ENCODE measurements at regions not wholly inside any gene's neighbourhood (a gene's known extent, or its start where the extent isn't known, plus 50 kb on each side); places are given as distances from the start of the nearest gene placed in this dataset.

DNA sequence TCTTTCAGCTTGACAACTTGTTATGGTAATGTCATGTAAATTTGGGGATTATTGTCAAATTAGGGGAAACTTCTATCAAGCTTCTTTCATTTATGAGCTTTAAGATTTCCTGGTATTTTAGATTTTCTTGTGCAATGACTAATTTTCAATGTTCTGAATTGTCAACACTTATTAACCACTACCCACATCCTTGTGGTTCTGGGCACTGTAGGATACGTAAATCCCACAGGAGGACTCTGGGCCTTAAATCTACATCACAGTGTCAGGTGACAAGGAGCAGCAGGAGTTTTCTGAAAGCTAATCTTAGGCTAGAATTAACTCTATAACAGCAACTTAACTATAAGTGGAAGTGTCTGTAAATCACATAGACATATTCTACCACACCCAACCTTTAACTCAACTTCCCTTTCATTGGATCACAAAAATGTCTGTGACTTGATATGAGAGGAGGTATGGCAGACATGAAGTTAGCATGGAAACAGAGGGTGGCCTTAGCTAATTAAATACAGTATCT lies 397.7 kb downstream of the HLX start:
- SMC1A ChIA-PET (ENCODE audit: uncharacterized antibody, unreplicated experiment): interaction anchor here (1.3 to 2.1 kb wide), 2 partner anchors 8 to 13 kb away, joined by 3 to 6 read pairs; no protein-coding TSS in a partner anchor
- H3K27me3 ChIP-seq (replicated peaks in 1 of 2; ENCODE audit: control insufficient read depth in 2 of 2, insufficient read depth in 2 of 2, low read length in 1 of 2): no peaks in the 10 kb centered on the region
- in situ Hi-C loops (cut with MboI) (no loop called here), intact Hi-C loops (cut with micrococcal nuclease; ENCODE audit: unreplicated experiment) (no loop called here)
- H4K20me1 ChIP-seq (ENCODE audit: control insufficient read depth, insufficient read depth): no peaks in the 10 kb centered on the region
- RAD21 ChIA-PET (ENCODE audit: unreplicated experiment): interaction anchor here (1.1 kb wide), 1 partner anchor 13 kb away, joined by 3 read pairs; no protein-coding TSS in a partner anchor
- BruUV-seq (replicated peaks): no TSS peak
- ATAC-seq (no peak), FAIRE-seq (no peak), DNase-seq (ENCODE audit: low read depth, low spot score) (no peak)
- no peak overlapping the region for H2AFZ ChIP-seq (ENCODE audit: control insufficient read depth, low read depth, low read length)
- no peak overlapping the region for H3K4me3 ChIP-seq
- H3K79me2 ChIP-seq (ENCODE audit: control insufficient read depth, insufficient read depth, low read length): no peaks in the 10 kb centered on the region
- 8% methylated on average over 1 of the region's 1 CpG for WGBS (ENCODE audit: insufficient coverage, insufficient replicate concordance, low lambda C conversion rate, missing lambda C conversion rate)
- TF ChIP-seq, protein P1, sequence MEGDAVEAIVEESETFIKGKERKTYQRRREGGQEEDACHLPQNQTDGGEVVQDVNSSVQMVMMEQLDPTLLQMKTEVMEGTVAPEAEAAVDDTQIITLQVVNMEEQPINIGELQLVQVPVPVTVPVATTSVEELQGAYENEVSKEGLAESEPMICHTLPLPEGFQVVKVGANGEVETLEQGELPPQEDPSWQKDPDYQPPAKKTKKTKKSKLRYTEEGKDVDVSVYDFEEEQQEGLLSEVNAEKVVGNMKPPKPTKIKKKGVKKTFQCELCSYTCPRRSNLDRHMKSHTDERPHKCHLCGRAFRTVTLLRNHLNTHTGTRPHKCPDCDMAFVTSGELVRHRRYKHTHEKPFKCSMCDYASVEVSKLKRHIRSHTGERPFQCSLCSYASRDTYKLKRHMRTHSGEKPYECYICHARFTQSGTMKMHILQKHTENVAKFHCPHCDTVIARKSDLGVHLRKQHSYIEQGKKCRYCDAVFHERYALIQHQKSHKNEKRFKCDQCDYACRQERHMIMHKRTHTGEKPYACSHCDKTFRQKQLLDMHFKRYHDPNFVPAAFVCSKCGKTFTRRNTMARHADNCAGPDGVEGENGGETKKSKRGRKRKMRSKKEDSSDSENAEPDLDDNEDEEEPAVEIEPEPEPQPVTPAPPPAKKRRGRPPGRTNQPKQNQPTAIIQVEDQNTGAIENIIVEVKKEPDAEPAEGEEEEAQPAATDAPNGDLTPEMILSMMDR (IDR thresholded peaks at IDR 0.05 in 2 of 3, conservative IDR thresholded peaks at IDR 0.05 in 1 of 3; ENCODE audit: control insufficient read depth in 2 of 3, extremely low read depth in 1 of 3, insufficient read depth in 1 of 3, low read depth in 3 of 3, low read length in 3 of 3): no peak
- TF ChIP-seq ATF7 (IDR thresholded peaks at IDR 0.05; ENCODE audit: low read depth) (no peak), EP300 (IDR thresholded peaks at IDR 0.05; ENCODE audit: borderline replicate concordance in 1 of 2, control insufficient read depth in 1 of 2, low read depth in 2 of 2, low read length in 2 of 2) (no peak), NFYA (IDR thresholded peaks at IDR 0.05; ENCODE audit: borderline replicate concordance, low read depth, low read length) (no peak), EZH2 (IDR thresholded peaks at IDR 0.05; ENCODE audit: borderline replicate concordance, control insufficient read depth, low read depth, low read length) (no peak), STAT1 (conservative IDR thresholded peaks at IDR 0.05) (no peak), ZNF24 (IDR thresholded peaks at IDR 0.05) (no peak), JUNB (IDR thresholded peaks at IDR 0.05) (no peak), SRF (IDR thresholded peaks at IDR 0.05; ENCODE audit: low read depth in 2 of 2, low read length in 2 of 2) (no peak), KAT2A (conservative IDR thresholded peaks at IDR 0.05; ENCODE audit: control insufficient read depth, low read depth, low read length) (no peak), EGR1 (IDR thresholded peaks at IDR 0.05; ENCODE audit: borderline replicate concordance in 1 of 2, low read depth in 2 of 2, low read length in 2 of 2) (no peak)
- TF ChIP-seq, protein P2, sequence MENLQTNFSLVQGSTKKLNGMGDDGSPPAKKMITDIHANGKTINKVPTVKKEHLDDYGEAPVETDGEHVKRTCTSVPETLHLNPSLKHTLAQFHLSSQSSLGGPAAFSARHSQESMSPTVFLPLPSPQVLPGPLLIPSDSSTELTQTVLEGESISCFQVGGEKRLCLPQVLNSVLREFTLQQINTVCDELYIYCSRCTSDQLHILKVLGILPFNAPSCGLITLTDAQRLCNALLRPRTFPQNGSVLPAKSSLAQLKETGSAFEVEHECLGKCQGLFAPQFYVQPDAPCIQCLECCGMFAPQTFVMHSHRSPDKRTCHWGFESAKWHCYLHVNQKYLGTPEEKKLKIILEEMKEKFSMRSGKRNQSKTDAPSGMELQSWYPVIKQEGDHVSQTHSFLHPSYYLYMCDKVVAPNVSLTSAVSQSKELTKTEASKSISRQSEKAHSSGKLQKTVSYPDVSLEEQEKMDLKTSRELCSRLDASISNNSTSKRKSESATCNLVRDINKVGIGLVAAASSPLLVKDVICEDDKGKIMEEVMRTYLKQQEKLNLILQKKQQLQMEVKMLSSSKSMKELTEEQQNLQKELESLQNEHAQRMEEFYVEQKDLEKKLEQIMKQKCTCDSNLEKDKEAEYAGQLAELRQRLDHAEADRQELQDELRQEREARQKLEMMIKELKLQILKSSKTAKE (IDR thresholded peaks at IDR 0.05; ENCODE audit: low read depth, poor library complexity, severe bottlenecking): no peak
- TF ChIP-seq, protein P3, sequence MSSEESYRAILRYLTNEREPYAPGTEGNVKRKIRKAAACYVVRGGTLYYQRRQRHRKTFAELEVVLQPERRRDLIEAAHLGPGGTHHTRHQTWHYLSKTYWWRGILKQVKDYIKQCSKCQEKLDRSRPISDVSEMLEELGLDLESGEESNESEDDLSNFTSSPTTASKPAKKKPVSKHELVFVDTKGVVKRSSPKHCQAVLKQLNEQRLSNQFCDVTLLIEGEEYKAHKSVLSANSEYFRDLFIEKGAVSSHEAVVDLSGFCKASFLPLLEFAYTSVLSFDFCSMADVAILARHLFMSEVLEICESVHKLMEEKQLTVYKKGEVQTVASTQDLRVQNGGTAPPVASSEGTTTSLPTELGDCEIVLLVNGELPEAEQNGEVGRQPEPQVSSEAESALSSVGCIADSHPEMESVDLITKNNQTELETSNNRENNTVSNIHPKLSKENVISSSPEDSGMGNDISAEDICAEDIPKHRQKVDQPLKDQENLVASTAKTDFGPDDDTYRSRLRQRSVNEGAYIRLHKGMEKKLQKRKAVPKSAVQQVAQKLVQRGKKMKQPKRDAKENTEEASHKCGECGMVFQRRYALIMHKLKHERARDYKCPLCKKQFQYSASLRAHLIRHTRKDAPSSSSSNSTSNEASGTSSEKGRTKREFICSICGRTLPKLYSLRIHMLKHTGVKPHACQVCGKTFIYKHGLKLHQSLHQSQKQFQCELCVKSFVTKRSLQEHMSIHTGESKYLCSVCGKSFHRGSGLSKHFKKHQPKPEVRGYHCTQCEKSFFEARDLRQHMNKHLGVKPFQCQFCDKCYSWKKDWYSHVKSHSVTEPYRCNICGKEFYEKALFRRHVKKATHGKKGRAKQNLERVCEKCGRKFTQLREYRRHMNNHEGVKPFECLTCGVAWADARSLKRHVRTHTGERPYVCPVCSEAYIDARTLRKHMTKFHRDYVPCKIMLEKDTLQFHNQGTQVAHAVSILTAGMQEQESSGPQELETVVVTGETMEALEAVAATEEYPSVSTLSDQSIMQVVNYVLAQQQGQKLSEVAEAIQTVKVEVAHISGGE (CRISPR knock-in tag; IDR thresholded peaks at IDR 0.05): no peak
- H3K9me3 ChIP-seq (replicated peaks; ENCODE audit: control insufficient read depth, insufficient read depth, low read length): no peaks in the 10 kb centered on the region
- H3K4me2 ChIP-seq (ENCODE audit: control insufficient read depth, insufficient read depth): no peak overlapping the region
- POLR2A ChIA-PET: no interaction called here
- CTCF ChIA-PET: interaction anchor here (0.9 to 1.3 kb wide), 2 partner anchors 13 to 1178 kb away, joined by 3 to 5 read pairs; no protein-coding TSS in a partner anchor
- H3K36me3 ChIP-seq (ENCODE audit: control insufficient read depth in 2 of 2, insufficient read depth in 2 of 2, low read length in 1 of 2): no peaks in the 10 kb centered on the region
- no peak overlapping the region for H3K27ac ChIP-seq (ENCODE audit: control insufficient read depth, insufficient read depth)
- no peak overlapping the region for H3K9ac ChIP-seq (ENCODE audit: control insufficient read depth, insufficient read depth, low read length)
- no peaks in the 10 kb centered on the region for H3K4me1 ChIP-seq (ENCODE audit: control insufficient read depth, insufficient read depth, low read length)
